HG02763 (cell line): ENCODE measurements at regions not wholly inside any gene's neighbourhood (a gene's known extent, or its start where the extent isn't known, plus 50 kb on each side); places are given as distances from the start of the nearest gene placed in this dataset.

Experiments
- ATAC-seq: cut with Tn5 transposase; IDR thresholded peaks from one replicate; pipeline ENCODE4 v1.9.1; 2021; ENCODE audit warnings: mild to moderate bottlenecking, moderate library complexity; ENCODE audit not compliant: unreplicated experiment

- no peak for ATAC-seq
Measured at GRCh38 chr1:219405531-219406331, 207.2 kb downstream of the ZC3H11B start.

GRCh38 chr1:219404629-219405028 is 208.3 kb downstream of the ZC3H11B start:
- ATAC-seq: no peak

GRCh38 chr1:219402925-219403324 is 210.0 kb downstream of the ZC3H11B start:
- no peak for ATAC-seq

GRCh38 chr1:219401724-219402625 is 210.9 kb downstream of the ZC3H11B start:
- no peak for ATAC-seq

- no peak for ATAC-seq
Measured at GRCh38 chr1:219399446-219399845, 213.5 kb downstream of the ZC3H11B start.

GRCh38 chr1:219398815-219399396 is 214.0 kb downstream of the ZC3H11B start:
- no peak for ATAC-seq

- ATAC-seq: no peak
Measured at GRCh38 chr1:219397511-219397910, 215.4 kb downstream of the ZC3H11B start.

GRCh38 chr1:219391297-219391696 is 217.6 kb downstream of the LYPLAL1 start:
- ATAC-seq: no peak

- no peak for ATAC-seq
Measured at GRCh38 chr1:219387211-219387610, 213.5 kb downstream of the LYPLAL1 start.

- ATAC-seq: peak; percentile 81
Measured at GRCh38 chr1:219385787-219386427, 212.2 kb downstream of the LYPLAL1 start.

GRCh38 chr1:219383281-219383680 is 209.6 kb downstream of the LYPLAL1 start:
- ATAC-seq: no peak

- no peak for ATAC-seq
Measured at GRCh38 chr1:219381396-219381795, 207.7 kb downstream of the LYPLAL1 start.

- no peak for ATAC-seq
Measured at GRCh38 chr1:219380463-219380862, 206.8 kb downstream of the LYPLAL1 start.

GRCh38 chr1:219379691-219380090 is 206.0 kb downstream of the LYPLAL1 start:
- ATAC-seq: no peak

- ATAC-seq: no peak
Measured at GRCh38 chr1:219374636-219375035, 201.0 kb downstream of the LYPLAL1 start.

- ATAC-seq: no peak
Measured at GRCh38 chr1:219374046-219374566, 200.4 kb downstream of the LYPLAL1 start.

GRCh38 chr1:219373616-219373935 is 199.9 kb downstream of the LYPLAL1 start:
- ATAC-seq: no peak

GRCh38 chr1:219372916-219373615 is 199.4 kb downstream of the LYPLAL1 start:
- ATAC-seq: no peak

- ATAC-seq: no peak
Measured at GRCh38 chr1:219371471-219371870, 197.8 kb downstream of the LYPLAL1 start.

GRCh38 chr1:219367496-219367895 is 193.8 kb downstream of the LYPLAL1 start:
- ATAC-seq: no peak
